GF-D8 (cell line): ENCODE measurements at regions not wholly inside any gene's neighbourhood (a gene's known extent, or its start where the extent isn't known, plus 50 kb on each side); places are given as distances from the start of the nearest gene placed in this dataset.

Source experiments
- DNase-seq: peaks from one replicate; lab custom pipeline; 2025; lab: John Stamatoyannopoulos, UW

GRCh38 chr11:45036733-45037132 lies 86.0 kb upstream of the TP53I11 start:
- no peak for DNase-seq

GRCh38 chr11:45037434-45038005 lies 86.8 kb upstream of the TP53I11 start:
- no peak for DNase-seq

GRCh38 chr11:45038923-45039322 lies 88.2 kb upstream of the TP53I11 start:
- no peak for DNase-seq

- no peak for DNase-seq
Measured at GRCh38 chr11:45041596-45041995, 90.9 kb upstream of the TP53I11 start.

GRCh38 chr11:45042560-45042959 lies 91.9 kb upstream of the TP53I11 start:
- DNase-seq: no peak

GRCh38 chr11:45043755-45044475 lies 93.2 kb upstream of the TP53I11 start:
- DNase-seq: no peak

- no peak for DNase-seq
Measured at GRCh38 chr11:45045683-45046471, 95.2 kb upstream of the TP53I11 start.

GRCh38 chr11:45048313-45048841 lies 97.7 kb upstream of the TP53I11 start:
- no peak for DNase-seq

- DNase-seq: no peak
Measured at GRCh38 chr11:45048870-45049691, 97.4 kb upstream of the PRDM11 start.

GRCh38 chr11:45050111-45050510 lies 96.3 kb upstream of the PRDM11 start:
- DNase-seq: no peak

- DNase-seq: no peak
Measured at GRCh38 chr11:45051621-45052020, 94.8 kb upstream of the PRDM11 start.

- DNase-seq: no peak
Measured at GRCh38 chr11:45052361-45052760, 94.1 kb upstream of the PRDM11 start.

GRCh38 chr11:45053736-45054446 lies 92.5 kb upstream of the PRDM11 start:
- DNase-seq: no peak

GRCh38 chr11:45054956-45055355 lies 91.5 kb upstream of the PRDM11 start:
- DNase-seq: no peak

GRCh38 chr11:45056529-45056928 lies 89.9 kb upstream of the PRDM11 start:
- no peak for DNase-seq

- no peak for DNase-seq
Measured at GRCh38 chr11:45057938-45058646, 88.3 kb upstream of the PRDM11 start.

- no peak for DNase-seq
Measured at GRCh38 chr11:45058647-45058950, 87.8 kb upstream of the PRDM11 start.

GRCh38 chr11:45060707-45061106 lies 85.7 kb upstream of the PRDM11 start:
- DNase-seq: no peak

- DNase-seq: no peak
Measured at GRCh38 chr11:45061641-45062040, 84.8 kb upstream of the PRDM11 start.

GRCh38 chr11:45062115-45062514 lies 84.3 kb upstream of the PRDM11 start:
- DNase-seq: no peak
